GM23338 (cell line): ENCODE measurements at regions not wholly inside any gene's neighbourhood (a gene's known extent, or its start where the extent isn't known, plus 50 kb on each side); places are given as distances from the start of the nearest gene placed in this dataset.

Source experiments
- CTCF ChIP-seq, 2 experiments: fragments of 200-600 bp in 1 of 2; sonication (generic) in 1 of 2; conservative IDR thresholded peaks; 2 replicates each; pipeline versions ENCODE4 v1.5.1 to v1.6.1; 2016 to 2017; ENCODE audit warnings: antibody characterized with exemption in 2 of 2, low read depth in 2 of 2, mild to moderate bottlenecking in 2 of 2, moderate library complexity in 1 of 2
- EZH2 ChIP-seq: fragments of 200-600 bp; sonication (generic); IDR thresholded peaks from one replicate; pipeline ENCODE4 v1.8.0; 2017; ENCODE audit warnings: antibody characterized with exemption, mild to moderate bottlenecking, low read depth; ENCODE audit not compliant: unreplicated experiment
- EZH2phosphoT487 ChIP-seq: fragments of 200-600 bp; sonication (generic); IDR thresholded peaks from one replicate; pipeline ENCODE4 v1.8.1; 2018; ENCODE audit warnings: antibody characterized with exemption; ENCODE audit not compliant: unreplicated experiment
- JUNB ChIP-seq: IDR thresholded peaks from one replicate; pipeline ENCODE4 v1.6.1; 2016; ENCODE audit warnings: antibody characterized with exemption; ENCODE audit not compliant: unreplicated experiment
- POLR2AphosphoS5 ChIP-seq: IDR thresholded peaks from 2 replicates; pipeline ENCODE4 v1.6.1; 2016; ENCODE audit warnings: antibody characterized with exemption, low read depth
- TF ChIP-seq, protein P1 (sequence below): IDR thresholded peaks from one replicate; pipeline ENCODE4 v1.6.1; 2018; ENCODE audit warnings: antibody characterized with exemption; ENCODE audit not compliant: unreplicated experiment

DNA sequence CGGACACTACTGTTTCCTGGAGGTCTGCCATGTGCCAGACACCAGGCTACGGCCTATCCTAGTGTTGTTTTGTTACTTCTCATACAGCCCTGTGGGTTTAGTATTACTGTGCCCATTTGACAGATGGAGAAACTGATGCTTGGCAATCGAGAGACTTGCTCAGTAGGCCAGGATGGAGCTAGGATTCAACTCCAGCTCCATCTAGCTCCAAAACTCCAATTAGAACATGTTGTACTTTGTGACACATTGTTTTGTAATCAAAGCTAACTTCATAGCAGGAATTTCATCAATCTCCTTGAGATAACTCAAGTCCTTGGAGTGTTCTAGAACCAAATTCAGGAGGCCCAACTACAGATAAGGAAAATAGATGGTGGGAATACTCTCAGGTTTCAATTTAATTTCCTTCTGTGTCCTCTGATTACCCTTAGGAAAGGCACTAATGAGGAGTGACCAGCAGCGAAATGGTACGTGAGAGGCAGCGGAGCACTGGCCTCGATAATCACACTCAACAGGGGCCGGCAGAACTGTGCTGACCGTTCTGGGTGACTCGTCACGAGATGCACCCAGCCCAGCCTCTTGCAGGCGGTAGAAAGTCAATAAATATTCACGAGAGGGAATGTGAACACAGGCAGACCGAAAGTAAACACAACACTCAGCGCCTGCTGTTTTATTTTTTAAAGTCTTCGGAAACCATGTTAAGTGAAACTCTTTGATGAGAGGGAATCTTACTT is 269.6 kb upstream of the NEBL start:
- TF ChIP-seq CTCF (conservative IDR thresholded peaks at IDR 0.05; ENCODE audit: low read depth in 2 of 2) (no peak), EZH2 (no peak), JUNB (no peak), EZH2phosphoT487 (no peak), POLR2AphosphoS5 (no peak)
- TF ChIP-seq, protein P1, sequence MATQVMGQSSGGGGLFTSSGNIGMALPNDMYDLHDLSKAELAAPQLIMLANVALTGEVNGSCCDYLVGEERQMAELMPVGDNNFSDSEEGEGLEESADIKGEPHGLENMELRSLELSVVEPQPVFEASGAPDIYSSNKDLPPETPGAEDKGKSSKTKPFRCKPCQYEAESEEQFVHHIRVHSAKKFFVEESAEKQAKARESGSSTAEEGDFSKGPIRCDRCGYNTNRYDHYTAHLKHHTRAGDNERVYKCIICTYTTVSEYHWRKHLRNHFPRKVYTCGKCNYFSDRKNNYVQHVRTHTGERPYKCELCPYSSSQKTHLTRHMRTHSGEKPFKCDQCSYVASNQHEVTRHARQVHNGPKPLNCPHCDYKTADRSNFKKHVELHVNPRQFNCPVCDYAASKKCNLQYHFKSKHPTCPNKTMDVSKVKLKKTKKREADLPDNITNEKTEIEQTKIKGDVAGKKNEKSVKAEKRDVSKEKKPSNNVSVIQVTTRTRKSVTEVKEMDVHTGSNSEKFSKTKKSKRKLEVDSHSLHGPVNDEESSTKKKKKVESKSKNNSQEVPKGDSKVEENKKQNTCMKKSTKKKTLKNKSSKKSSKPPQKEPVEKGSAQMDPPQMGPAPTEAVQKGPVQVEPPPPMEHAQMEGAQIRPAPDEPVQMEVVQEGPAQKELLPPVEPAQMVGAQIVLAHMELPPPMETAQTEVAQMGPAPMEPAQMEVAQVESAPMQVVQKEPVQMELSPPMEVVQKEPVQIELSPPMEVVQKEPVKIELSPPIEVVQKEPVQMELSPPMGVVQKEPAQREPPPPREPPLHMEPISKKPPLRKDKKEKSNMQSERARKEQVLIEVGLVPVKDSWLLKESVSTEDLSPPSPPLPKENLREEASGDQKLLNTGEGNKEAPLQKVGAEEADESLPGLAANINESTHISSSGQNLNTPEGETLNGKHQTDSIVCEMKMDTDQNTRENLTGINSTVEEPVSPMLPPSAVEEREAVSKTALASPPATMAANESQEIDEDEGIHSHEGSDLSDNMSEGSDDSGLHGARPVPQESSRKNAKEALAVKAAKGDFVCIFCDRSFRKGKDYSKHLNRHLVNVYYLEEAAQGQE = no peak
